NCI-H128 (cell line): ENCODE measurements at regions not wholly inside any gene's neighbourhood (a gene's known extent, or its start where the extent isn't known, plus 50 kb on each side); places are given as distances from the start of the nearest gene placed in this dataset.

Experiments used
- DNase-seq: peaks from one replicate; lab custom pipeline; 2025; ENCODE audit not compliant: unreplicated experiment; lab: John Stamatoyannopoulos, UW

DNA sequence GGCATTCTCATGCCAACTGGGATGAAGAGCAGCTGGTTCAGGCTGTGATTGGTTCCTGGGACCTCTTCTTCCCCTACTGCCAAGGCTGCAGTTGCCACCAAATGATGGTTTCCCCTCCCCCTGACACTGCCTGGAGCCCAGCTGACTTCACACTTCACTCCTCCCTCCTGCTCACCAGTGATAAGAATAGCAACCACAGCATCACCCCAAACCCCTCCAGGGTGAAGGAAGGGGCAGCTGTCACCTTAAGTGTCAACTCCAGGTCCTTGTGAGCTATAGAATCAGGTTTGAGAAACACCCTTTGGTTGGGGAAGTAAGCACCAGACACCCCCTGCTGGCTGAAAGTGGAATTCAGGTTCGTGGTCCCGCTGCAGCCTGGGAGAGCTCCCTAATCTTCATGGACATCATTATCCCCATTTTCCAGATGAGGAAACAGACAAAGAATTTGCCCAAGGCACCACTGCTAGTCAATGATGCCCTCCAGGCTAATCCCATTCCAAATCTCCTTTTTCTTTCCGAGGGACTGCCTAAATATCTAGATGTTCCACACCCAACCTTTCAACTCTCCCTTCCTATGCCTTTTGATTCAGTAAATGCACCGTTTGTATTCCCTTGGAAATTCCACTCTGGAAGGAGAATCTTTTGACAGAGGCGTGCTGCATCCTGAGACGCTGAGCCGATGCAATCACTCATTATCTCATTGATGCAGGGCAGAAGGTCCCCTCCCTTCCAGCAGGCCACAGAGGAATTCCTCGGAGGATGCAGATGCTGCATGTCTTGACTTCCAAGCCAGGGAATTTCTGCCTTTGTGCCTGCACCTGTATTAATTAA is 50.6 kb upstream of the UQCRFS1 start:
- DNase-seq: no peak

DNA sequence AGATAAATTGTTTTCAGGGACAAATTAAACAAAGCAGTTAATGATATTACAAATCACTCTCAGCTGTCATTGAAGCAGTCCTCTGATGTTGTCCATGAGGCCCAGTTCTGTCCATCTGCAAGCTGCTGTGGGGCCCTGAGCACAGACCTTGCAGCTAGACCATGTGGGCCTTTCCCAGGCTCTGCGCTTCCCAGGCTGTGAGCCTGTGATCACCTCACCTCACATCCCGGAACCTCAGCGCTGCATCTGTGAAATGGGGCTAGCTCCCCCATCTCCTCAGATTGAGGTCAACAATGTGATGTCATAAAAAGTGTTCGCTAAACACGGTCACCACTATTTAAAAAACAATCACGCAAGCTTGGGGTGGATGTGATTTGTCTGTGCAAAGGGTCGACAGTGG is 51.9 kb upstream of the UQCRFS1 start:
- no peak for DNase-seq

GRCh38 chr19:29265436-29265835 is 52.5 kb upstream of the UQCRFS1 start:
- DNase-seq: no peak

DNA sequence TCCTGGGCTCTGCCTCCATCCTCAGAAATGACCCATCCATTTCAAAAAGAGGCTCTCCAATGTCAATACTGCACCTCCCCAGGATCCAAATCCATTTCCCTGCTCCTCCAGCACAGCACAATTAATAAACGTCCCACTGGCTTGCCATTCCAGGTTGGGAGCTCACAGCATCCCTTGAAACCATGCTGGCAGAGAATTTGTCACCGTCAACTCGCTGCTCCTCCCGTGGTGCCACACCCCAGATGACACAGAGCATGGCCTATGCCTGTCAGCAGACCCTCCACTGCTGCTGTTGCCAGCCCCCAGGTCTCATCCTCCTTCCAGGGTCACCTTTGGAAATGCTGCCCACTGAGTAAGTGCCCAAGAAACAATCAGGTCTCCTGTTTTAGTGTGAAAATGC is 53.0 kb upstream of the UQCRFS1 start:
- DNase-seq: no peak

GRCh38 chr19:29266603-29267002 is 53.7 kb upstream of the UQCRFS1 start:
- DNase-seq: no peak

DNA sequence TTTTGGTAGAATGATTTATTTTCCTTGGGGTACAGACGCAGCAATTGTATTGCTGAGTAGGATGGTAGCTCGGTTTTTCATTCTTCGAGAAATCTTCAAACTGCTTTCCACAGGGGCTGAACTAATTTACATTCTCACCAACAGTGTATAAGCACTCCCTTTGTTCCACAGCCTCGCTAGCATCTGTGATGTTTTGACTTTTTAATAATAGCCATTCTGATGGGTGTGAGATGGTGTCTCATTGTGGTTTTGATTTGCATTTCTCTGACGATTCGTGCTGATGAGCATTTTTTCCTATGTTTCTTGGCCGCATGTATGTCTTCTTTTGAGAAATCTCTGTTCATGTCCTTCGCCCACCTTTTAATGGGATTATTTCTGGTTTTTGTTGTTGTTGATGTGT is 54.8 kb upstream of the UQCRFS1 start:
- no peak for DNase-seq

DNA sequence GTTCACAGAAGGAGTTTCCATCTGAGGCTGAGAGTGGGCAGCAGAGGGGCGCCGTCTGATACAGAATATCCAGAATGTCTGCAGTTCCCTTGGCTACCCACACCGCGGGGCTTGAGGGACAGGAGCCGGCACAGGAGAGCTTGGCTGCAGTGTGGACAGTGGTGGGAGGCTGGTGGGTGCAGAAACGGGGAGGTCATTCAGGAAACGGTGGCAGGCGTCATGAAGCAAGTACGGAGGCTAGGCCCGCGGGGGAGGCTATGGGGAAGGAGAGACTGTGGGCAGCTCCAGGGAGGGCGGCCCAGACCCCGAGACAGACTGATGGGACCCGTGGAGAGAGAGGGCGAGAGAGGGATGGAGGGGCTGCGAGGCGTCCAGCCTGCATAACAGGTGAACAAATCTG is 55.2 kb upstream of the UQCRFS1 start:
- DNase-seq: no peak

- no peak for DNase-seq
These were observed 55.9 kb upstream of the UQCRFS1 start for GRCh38 chr19:29268721-29269393.

GRCh38 chr19:29269641-29270040 is 56.7 kb upstream of the UQCRFS1 start:
- DNase-seq: no peak

GRCh38 chr19:29271341-29271740 is 58.4 kb upstream of the UQCRFS1 start:
- no peak for DNase-seq

- DNase-seq: no peak
These were observed 59.0 kb upstream of the UQCRFS1 start for GRCh38 chr19:29271911-29272310.

- no peak for DNase-seq
These were observed 60.2 kb upstream of the UQCRFS1 start for GRCh38 chr19:29273000-29273640.

DNA sequence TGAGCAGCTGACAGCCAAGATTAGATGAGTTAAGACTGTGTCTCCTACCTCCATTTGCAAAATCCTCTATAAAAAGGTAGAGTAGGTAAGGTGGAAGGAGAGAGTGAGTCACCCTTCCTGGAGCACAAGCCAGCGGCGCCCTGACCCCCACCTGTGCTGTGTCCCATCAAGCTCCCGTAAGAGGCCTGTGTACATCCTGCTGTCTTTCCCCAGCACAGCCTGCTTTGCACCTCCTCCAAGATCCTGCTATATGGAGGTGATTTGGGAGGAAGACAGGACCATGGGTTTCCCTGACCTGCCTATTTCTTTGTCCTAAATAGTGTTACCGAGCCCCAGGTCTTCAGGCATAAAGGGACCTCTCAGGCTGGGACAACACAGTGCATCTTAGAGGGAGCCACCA is 62.3 kb upstream of the UQCRFS1 start:
- no peak for DNase-seq

DNA sequence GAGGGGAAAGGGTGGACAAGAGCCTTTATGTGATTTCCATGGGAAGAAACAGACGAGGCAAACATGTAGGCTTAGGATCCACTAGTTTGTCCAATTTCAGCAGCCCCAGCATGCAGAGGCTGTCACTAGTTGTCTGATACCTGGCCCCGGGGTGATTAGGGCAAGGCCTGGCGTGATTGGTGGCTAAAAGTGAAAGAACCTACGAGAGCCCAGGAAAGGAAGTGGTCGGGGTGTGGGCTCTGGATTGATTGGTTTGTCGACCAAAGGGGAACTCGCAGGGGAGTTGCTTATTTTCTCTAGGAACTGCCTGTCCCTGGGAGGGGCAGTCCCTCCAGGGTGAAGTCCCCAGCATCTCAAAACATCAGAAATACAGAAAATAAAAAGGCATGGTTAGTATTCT is 64.2 kb upstream of the UQCRFS1 start:
- DNase-seq: no peak

GRCh38 chr19:29278716-29279115 is 65.8 kb upstream of the UQCRFS1 start:
- DNase-seq: no peak

DNA sequence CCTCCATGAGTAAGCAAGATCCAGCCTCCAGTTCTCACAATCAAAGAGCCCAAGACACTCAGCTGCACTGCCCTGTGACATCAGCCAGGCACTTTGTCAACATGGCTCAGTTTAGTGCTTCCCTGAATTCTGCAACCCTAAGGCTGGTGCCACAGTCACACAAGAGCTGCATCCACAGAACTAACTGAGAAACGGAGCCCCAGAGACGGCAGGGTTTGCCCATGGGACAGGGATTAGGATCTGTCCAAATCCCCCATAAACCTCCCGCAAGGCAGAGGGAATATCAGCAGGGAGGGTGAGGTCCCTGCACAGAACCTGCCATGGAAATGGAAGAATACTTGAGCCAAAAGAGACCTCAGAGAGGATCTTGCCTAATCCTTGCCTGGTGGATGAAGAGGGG is 70.4 kb upstream of the UQCRFS1 start:
- no peak for DNase-seq

DNA sequence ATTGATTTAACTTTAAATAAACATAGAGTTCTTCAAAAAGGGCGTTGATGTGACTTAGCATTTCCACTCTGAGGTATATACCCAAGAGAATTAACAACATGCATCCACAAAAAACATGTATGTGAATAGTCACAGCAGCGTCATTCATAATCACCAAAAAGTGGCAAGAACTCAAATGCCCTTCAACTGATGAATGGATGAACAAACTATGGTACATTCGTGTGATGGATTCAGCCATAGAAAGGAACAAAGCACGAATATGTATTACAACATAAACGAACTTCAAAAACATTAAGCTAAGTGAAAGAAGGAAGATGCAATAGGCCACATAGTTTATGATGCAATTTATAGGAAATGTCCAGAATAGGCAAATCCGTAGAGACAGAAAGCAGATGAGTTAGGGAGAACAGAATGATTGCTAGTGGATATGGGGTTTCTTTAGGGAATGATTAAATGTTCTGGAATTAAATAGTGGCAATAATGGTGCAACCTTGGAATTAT is 72.3 kb upstream of the UQCRFS1 start:
- no peak for DNase-seq

GRCh38 chr19:29285878-29286277 is 72.9 kb upstream of the UQCRFS1 start:
- DNase-seq: no peak

DNA sequence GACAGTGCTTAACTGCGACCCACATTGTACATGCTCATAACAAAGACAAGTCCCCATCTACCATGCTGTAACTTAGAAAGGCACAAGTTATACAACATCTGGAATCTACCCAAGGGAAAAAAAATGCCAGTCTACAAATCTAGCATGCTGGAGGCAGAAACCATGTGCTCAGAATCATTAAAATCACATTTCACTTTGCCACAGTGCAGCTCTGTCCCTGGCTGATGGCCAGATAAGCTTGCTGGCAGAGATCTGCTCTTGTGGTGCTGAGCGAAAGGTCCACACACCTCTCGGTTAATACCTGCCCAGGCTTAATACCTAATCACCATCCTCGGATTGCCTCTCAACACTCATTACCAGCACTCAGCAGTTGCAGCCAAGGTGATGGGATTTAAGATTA is 74.1 kb upstream of the UQCRFS1 start:
- DNase-seq: peak; percentile 10

- DNase-seq: no peak
These were observed 75.3 kb upstream of the UQCRFS1 start for GRCh38 chr19:29288256-29288655.

DNA sequence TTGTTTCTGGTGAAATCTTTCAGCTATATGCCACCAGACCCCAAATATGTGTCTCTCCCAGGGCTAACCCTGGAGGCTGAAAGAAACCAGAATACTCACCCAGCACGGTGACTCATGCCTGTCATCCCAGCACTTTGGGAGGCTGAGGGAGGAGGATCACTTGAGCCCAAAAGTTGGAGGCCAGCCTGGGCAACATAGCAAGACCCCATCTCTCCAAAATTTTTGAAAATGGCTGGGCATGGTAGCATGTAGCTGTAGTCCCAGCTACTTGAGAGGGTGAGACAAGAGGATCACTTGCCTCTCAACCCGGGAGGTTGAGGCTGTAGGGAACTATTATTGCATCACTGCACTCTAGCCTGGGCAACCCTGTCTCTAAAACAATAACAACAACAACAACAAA is 76.1 kb upstream of the UQCRFS1 start:
- no peak for DNase-seq

DNA sequence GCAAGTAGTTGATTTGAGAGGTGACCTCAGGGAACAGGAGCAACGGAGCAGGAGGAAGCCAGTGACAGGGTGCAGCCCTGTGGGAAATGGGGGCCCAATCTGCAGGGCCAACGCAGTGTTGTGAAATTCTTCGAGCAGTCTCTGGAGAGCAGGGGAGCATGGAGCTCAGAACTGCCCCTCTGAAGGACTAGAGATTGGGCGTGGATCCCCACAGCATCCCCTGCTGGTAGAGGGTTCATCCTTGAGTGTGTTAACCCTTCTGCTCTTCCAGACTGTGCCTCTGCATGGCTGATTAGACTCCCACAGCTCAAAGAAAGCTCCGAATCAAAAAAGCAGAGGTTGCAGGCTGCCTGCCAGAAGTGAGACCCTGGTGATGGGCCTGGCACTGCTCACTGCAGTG is 77.9 kb upstream of the UQCRFS1 start:
- DNase-seq: no peak
